GM12872 (cell line): ENCODE measurements at regions not wholly inside any gene's neighbourhood (a gene's known extent, or its start where the extent isn't known, plus 50 kb on each side); places are given as distances from the start of the nearest gene placed in this dataset.

Experiments
- TF ChIP-seq, protein P1 (sequence below): IDR thresholded peaks from 3 replicates; pipeline ENCODE4 v1.5.1; 2011; ENCODE audit warnings: low read depth, mild to moderate bottlenecking, low read length, moderate library complexity; ENCODE audit not compliant: insufficient read depth

DNA sequence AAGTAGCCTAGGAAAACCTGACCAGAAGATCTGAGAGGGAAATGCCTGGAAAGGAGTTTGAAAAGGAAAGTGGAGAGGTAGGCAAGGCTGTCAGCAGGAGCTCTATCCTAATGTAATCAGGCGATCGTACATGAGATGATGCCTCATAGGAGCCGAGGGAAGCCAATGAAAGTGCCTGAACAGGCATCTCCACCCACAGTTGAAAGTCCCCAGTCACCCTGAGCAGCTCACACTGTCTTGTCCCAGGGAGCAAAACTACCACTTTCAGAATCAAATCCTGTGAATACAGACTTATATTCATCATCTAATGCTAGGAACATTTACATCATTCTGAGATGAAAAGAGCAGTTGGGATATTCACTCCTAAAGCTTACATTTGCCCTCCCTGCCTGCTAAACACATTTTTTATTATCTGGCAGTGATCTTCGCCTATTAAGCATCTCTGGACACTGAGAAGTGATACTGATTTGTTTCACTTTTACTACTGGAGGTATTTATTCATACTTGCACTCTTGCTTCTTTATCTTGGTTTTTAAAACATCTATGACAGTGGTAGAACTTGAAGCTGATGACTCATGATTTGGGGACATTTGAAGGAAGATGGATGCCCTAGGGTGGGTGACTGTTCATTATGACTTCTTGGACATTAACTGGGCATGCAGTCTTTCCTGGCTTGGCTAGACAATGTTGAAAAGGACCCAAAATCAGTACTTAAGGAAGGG lies 221.6 kb downstream of the SEC16B start:
- TF ChIP-seq, protein P1, sequence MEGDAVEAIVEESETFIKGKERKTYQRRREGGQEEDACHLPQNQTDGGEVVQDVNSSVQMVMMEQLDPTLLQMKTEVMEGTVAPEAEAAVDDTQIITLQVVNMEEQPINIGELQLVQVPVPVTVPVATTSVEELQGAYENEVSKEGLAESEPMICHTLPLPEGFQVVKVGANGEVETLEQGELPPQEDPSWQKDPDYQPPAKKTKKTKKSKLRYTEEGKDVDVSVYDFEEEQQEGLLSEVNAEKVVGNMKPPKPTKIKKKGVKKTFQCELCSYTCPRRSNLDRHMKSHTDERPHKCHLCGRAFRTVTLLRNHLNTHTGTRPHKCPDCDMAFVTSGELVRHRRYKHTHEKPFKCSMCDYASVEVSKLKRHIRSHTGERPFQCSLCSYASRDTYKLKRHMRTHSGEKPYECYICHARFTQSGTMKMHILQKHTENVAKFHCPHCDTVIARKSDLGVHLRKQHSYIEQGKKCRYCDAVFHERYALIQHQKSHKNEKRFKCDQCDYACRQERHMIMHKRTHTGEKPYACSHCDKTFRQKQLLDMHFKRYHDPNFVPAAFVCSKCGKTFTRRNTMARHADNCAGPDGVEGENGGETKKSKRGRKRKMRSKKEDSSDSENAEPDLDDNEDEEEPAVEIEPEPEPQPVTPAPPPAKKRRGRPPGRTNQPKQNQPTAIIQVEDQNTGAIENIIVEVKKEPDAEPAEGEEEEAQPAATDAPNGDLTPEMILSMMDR = no peak

DNA sequence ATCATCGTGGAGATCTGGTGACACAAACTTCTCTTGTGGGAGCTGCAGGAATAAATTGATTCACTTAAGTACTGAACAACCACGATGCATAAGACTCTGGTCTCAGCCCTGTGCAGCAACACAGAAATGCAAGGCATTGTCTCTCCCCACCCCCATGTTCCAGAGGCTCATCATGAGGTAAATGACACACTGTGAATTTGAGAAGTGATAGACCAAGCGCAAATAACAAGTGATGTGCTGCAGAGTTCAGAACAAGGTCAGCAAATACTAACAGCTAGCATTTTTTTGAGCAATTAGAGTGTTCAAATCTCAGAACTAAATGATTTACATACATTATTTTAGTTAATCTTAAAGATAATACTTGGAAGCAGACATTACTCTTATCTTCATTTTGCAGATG lies 223.7 kb downstream of the SEC16B start:
- TF ChIP-seq, protein P1 = no peak

DNA sequence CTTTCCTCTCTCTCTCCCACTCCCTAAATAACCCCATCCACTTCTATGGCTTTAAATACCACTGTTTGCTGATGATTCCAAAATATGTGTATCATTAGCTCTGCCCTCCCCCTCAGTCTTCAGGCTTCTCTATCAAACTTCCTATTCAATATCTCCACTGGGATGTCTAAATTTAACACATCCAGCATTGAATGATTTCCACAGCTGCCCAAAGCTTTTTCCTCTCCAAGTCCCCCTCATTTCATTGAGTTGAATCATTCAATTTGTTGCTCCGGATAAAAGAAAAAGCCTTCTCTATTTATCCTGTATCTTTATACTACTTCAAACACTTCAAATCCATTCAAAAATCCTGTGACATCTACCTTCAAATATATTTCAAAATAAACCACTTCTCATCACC lies 225.0 kb downstream of the SEC16B start:
- TF ChIP-seq, protein P1 = no peak

DNA sequence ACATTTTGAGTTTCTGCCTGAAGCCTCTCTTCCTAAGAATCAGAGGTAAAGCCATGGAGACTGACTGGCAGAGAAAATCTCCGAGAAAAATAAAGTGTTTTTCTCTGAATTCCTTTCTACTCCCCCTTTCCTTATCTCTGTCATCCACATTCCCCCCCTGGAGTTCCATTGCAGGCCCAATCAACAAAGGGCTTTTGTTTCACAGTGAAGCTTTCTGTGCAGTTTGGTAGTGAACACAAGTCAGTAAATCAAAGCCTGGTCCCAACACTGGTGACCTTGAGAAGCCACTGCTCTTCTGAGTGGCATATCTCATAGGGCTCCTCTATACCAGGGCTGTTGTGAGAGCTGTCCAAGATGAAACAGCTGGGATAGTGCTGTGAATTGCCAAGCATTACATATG lies 228.4 kb downstream of the SEC16B start:
- TF ChIP-seq, protein P1 = no peak

DNA sequence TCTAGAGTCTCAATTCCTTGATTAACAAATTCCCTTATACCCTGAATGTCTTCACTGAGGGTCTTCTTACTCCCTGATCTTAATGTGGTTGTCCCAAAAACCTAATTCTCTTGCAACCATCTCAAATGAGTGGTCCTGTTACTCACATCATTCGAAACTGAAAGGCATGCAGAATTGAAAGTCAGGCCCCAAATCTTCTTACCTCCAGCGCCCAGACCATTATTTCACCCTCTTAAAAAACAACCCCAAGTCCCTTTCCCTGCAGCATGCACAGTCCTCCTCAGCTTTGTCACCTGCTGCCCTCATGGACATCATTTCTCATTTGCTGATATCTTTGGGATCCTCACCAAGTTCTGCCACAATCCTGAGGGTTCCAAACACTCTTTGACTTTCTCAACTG lies 230.1 kb downstream of the SEC16B start:
- TF ChIP-seq, protein P1 = no peak

DNA sequence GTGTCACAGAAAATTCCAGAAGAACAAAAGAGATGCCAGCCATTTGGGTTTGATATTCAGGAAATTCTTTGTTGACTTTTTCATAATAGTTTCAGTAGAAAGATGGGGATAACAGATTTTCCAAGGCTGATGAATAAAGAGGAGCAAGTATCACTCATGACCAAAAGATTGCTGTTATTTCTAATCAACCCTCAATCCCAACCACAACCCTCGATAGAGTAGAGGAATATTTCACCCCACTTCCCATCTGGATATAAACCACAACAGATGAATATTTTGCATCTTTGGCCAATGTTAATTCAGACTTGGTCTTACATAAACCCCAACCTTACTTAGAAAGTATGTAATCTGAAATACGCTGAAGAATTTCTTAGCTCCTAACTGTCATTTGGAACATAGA lies 232.4 kb downstream of the SEC16B start:
- TF ChIP-seq, protein P1 = no peak

DNA sequence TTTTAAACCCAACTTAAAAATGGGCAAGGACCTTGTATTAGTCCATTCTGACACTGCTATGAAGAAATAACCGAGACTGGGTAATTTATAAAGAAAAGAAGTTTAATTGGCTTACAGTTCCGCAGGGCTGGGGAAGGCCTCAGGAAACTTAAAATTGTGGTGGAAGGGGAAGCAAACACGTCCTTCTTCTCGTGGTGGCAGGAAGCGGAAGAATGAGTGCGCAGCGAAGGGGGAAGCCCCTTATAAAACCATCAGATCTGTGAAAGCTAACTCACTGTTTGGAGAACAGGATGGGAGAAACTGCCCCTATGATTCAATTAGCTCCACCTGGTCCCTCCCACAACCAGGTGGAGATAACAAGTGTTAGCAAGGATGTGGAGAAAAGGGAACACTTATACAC lies 237.7 kb downstream of the SEC16B start:
- TF ChIP-seq, protein P1 = no peak

DNA sequence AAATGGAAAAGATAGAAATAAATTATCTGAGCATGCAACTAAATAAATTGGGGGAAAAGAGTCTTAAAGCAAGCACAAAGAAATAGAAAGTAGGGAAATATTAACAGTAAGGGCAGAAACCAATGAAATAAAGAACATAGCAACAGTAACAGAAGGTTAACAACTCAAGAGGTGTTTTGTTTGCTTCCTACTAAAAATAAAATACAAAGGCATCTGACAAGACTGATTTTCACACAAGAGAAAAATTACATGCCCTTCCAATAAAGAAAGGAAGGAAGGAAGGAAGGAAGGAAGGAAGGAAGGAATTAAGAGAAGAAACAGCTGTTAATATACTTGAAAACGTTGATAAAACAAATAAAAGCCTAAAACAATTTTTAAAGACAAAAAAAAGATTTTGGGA lies 240.2 kb downstream of the SEC16B start:
- TF ChIP-seq, protein P1 = no peak
